HCT116 (cell line): ENCODE measurements at regions not wholly inside any gene's neighbourhood (a gene's known extent, or its start where the extent isn't known, plus 50 kb on each side); places are given as distances from the start of the nearest gene placed in this dataset.

Source experiments
- ATAC-seq: fragments of 200-7000 bp; cut with Tn5 transposase; 2 replicates; pipeline ENCODE4 v1.9.1; 2020; ENCODE audit warnings: mild to moderate bottlenecking, moderate library complexity
- BruUV-seq: library from RNA; stranded (reverse); fragments of 400-500 nt; replicated peaks from 2 replicates; lab custom pipeline; 2021; lab: Mats Ljungman, UMichigan
- CTCF ChIA-PET: fragments of 300-600 bp; sonication (Branson Sonifier 250); formaldehyde crosslinking; loops from one replicate; lab custom pipeline; 2021; ENCODE audit warnings: antibody characterized with exemption; lab: Charles Lee
- POLR2A ChIA-PET: fragments of 300-600, 350-600 bp; sonication (Branson Sonifier 250); formaldehyde crosslinking; loops from one replicate; lab custom pipeline; 2021; ENCODE audit warnings: antibody characterized with exemption; lab: Charles Lee
- RAD21 ChIA-PET, 2 experiments: fragments of 300-600 bp; sonication (Branson Sonifier 250); formaldehyde crosslinking; loops; one replicate each; lab custom pipeline; 2023; ENCODE audit warnings: low total read pairs in 2 of 2; ENCODE audit not compliant: uncharacterized antibody in 2 of 2, unreplicated experiment in 2 of 2, low non-redundant PET in 1 of 2; lab: Charles Lee
- DNase-seq: peaks from one replicate; pipeline ENCODE4 v3.0.0-alpha.2; 2010; ENCODE audit warnings: low read depth, low spot score
- H2AFZ ChIP-seq: fragments of 200-600 bp; shearing (Covaris generic), sonication (generic); 2 replicates; pipeline ENCODE4 v1.6.1; 2017; ENCODE audit warnings: low read depth, mixed run types, mixed read lengths, antibody characterized with exemption, low read length; ENCODE audit not compliant: poor library complexity, severe bottlenecking
- H3K27ac ChIP-seq: 2 replicates; pipeline ENCODE4 v1.5.1; 2012; ENCODE audit warnings: low read depth, low read length
- H3K27me3 ChIP-seq: fragments of 200-600 bp; sonication (generic); 2 replicates; pipeline ENCODE4 v1.6.1; 2016; ENCODE audit warnings: mixed run types, low read length, mixed read lengths; ENCODE audit not compliant: insufficient read depth
- H3K36me3 ChIP-seq, 2 experiments: fragments of 200-500 bp in 1 of 2; fragments of 200-600 bp in 1 of 2; sonication (Bioruptor generic) in 1 of 2; sonication (generic) in 1 of 2; 2 replicates each; pipeline versions ENCODE4 v1.5.1 to v1.6.1; 2014 to 2016; ENCODE audit warnings: low read length in 2 of 2, inconsistent platforms in 1 of 2, mixed read lengths in 1 of 2, mixed run types in 1 of 2; ENCODE audit not compliant: insufficient read depth in 2 of 2, control insufficient read depth in 1 of 2
- H3K4me1 ChIP-seq, 2 experiments: fragments of 200-600 bp in 1 of 2; sonication (generic) in 1 of 2; 2 replicates each; pipeline versions ENCODE4 v1.5.1 to v1.6.1; 2012 to 2017; ENCODE audit warnings: low read length in 2 of 2, inconsistent platforms in 1 of 2, mild to moderate bottlenecking in 1 of 2, mixed read lengths in 1 of 2, mixed run types in 1 of 2, moderate library complexity in 1 of 2; ENCODE audit not compliant: insufficient read depth in 2 of 2, control insufficient read depth in 1 of 2
- H3K4me2 ChIP-seq: fragments of 200-600 bp; sonication (generic); 2 replicates; pipeline ENCODE4 v1.6.1; 2017; ENCODE audit warnings: mixed run types, low read length, mixed read lengths
- H3K4me3 ChIP-seq, 2 experiments: fragments of 200-600 bp in 1 of 2; sonication (generic) in 1 of 2; replicated peaks in 1 of 2; 2 replicates each; pipeline ENCODE4 v1.5.1; 2011 to 2016; ENCODE audit warnings: low read length in 2 of 2, control low read depth in 1 of 2, low read depth in 1 of 2, mild to moderate bottlenecking in 1 of 2, mixed read lengths in 1 of 2, mixed run types in 1 of 2
- H3K79me2 ChIP-seq: fragments of 200-600 bp; sonication (generic); 2 replicates; pipeline ENCODE4 v1.6.1; 2017; ENCODE audit warnings: mild to moderate bottlenecking, mixed run types, low read length, moderate library complexity, mixed read lengths; ENCODE audit not compliant: insufficient read depth
- H3K9ac ChIP-seq: fragments of 200-600 bp; sonication (generic); 2 replicates; pipeline ENCODE4 v1.6.1; 2016; ENCODE audit warnings: low read length, mixed read lengths
- H3K9me2 ChIP-seq: fragments of 200-600 bp; sonication (generic), shearing (Covaris generic); 2 replicates; pipeline ENCODE4 v1.6.1; 2017; ENCODE audit warnings: mixed run types, mild to moderate bottlenecking, moderate library complexity; ENCODE audit not compliant: insufficient read depth
- H3K9me3 ChIP-seq, 2 experiments: fragments of 200-500 bp in 1 of 2; fragments of 200-600 bp in 1 of 2; sonication (Bioruptor generic) in 1 of 2; sonication (generic) in 1 of 2; 2 replicates each; pipeline ENCODE4 v1.6.1; 2014 to 2017; ENCODE audit warnings: low read length in 2 of 2, mixed read lengths in 2 of 2, inconsistent platforms in 1 of 2, low read depth in 1 of 2, mild to moderate bottlenecking in 1 of 2, mixed run types in 1 of 2, moderate library complexity in 1 of 2; ENCODE audit not compliant: control insufficient read depth in 1 of 2, insufficient read depth in 1 of 2
- H4K20me1 ChIP-seq: fragments of 200-600 bp; sonication (generic), shearing (Covaris generic); 2 replicates; pipeline ENCODE4 v1.6.1; 2017; ENCODE audit warnings: mixed run types, mild to moderate bottlenecking, moderate library complexity; ENCODE audit not compliant: insufficient read depth
- CEBPB ChIP-seq: IDR thresholded peaks from 2 replicates; pipeline ENCODE4 v1.6.1; 2012; ENCODE audit warnings: low read depth
- ELF1 ChIP-seq: IDR thresholded peaks from 2 replicates; pipeline ENCODE4 v1.6.1; 2012; ENCODE audit warnings: low read depth, borderline replicate concordance
- EZH2 ChIP-seq: fragments of 200-600 bp; sonication (generic); IDR thresholded peaks from 2 replicates; pipeline ENCODE4 v1.6.1; 2017; ENCODE audit warnings: antibody characterized with exemption, mixed run types
- EZH2phosphoT487 ChIP-seq: fragments of 200-600 bp; IDR thresholded peaks from 2 replicates; pipeline ENCODE4 v1.6.1; 2018; ENCODE audit warnings: antibody characterized with exemption, borderline replicate concordance
- FOSL1 ChIP-seq: IDR thresholded peaks from 2 replicates; pipeline ENCODE4 v1.6.1; 2012; ENCODE audit warnings: low read depth
- POLR2AphosphoS5 ChIP-seq: IDR thresholded peaks from 2 replicates; pipeline ENCODE4 v1.6.1; 2011; ENCODE audit warnings: mild to moderate bottlenecking, low read depth, low read length, moderate library complexity
- RAD21 ChIP-seq: IDR thresholded peaks from 2 replicates; pipeline ENCODE4 v1.6.1; 2012; ENCODE audit warnings: low read depth, mild to moderate bottlenecking
- SRF ChIP-seq: IDR thresholded peaks from 2 replicates; pipeline ENCODE4 v1.6.1; 2012; ENCODE audit warnings: low read depth
- TCF7L2 ChIP-seq: IDR thresholded peaks from 2 replicates; pipeline ENCODE4 v1.7.0; 2011; ENCODE audit warnings: borderline replicate concordance, inconsistent platforms; ENCODE audit not compliant: insufficient read depth, insufficient read length; ENCODE audit errors: extremely low read depth
- intact Hi-C: fragments of 100-400 bp; cut with micrococcal nuclease; formaldehyde crosslinking; loops from 2 replicates; pipeline ENCODE4 v1.10.0; 2022
- TF ChIP-seq, protein P1 (sequence below): IDR thresholded peaks from 2 replicates; pipeline ENCODE4 v1.6.1; 2012; ENCODE audit warnings: low read depth
- TF ChIP-seq, protein P2 (sequence below): IDR thresholded peaks from 2 replicates; pipeline ENCODE4 v1.6.1; 2011; ENCODE audit warnings: mild to moderate bottlenecking, low read length, moderate library complexity; ENCODE audit not compliant: insufficient replicate concordance; ENCODE audit errors: extremely low read depth
- TF ChIP-seq, protein P3 (sequence below), 3 experiments: fragments of 200-600 bp in 1 of 3; sonication (generic) in 1 of 3; IDR thresholded peaks in 2 of 3; conservative IDR thresholded peaks in 1 of 3; 2 replicates each; pipeline ENCODE4 v1.5.1; 2012 to 2017; ENCODE audit warnings: low read depth in 2 of 3, low read length in 2 of 3, antibody characterized with exemption in 1 of 3, borderline replicate concordance in 1 of 3, control low read depth in 1 of 3, mild to moderate bottlenecking in 1 of 3, mixed read lengths in 1 of 3, mixed run types in 1 of 3, moderate library complexity in 1 of 3; ENCODE audit not compliant: insufficient read depth in 1 of 3

- DNase-seq: no peak
- no peak overlapping the region for H3K4me3 ChIP-seq
- no peaks in the 10 kb centered on the region for H3K4me1 ChIP-seq
- BruUV-seq: no TSS peak
- CTCF ChIA-PET: no interaction called here
- H3K79me2 ChIP-seq: no peaks in the 10 kb centered on the region
- POLR2A ChIA-PET: no interaction called here
- H3K27me3 ChIP-seq: no peaks in the 10 kb centered on the region
- intact Hi-C loops: no loop called here
- no peaks in the 10 kb centered on the region for H3K36me3 ChIP-seq
- no peaks in the 10 kb centered on the region for H3K9me3 ChIP-seq
- no peak overlapping the region for H3K4me2 ChIP-seq
- no peak overlapping the region for H3K9ac ChIP-seq
- H3K27ac ChIP-seq: no peak overlapping the region
- no peak for TF ChIP-seq POLR2AphosphoS5
- TF ChIP-seq RAD21: no peak
- ATAC-seq: no peak
- RAD21 ChIA-PET: no interaction called here
- no peaks in the 10 kb centered on the region for H3K9me2 ChIP-seq
- H4K20me1 ChIP-seq: no peaks in the 10 kb centered on the region
- no peak overlapping the region for H2AFZ ChIP-seq
Observed at GRCh38 chr4:127047930-127048329, 584.8 kb upstream of the INTU start.

GRCh38 chr4:127048376-127049044, 584.2 kb upstream of the INTU start:
- H4K20me1 ChIP-seq: no peaks in the 10 kb centered on the region
- no peak for DNase-seq
- H3K27me3 ChIP-seq: no peaks in the 10 kb centered on the region
- CTCF ChIA-PET: no interaction called here
- no TSS peak for BruUV-seq
- intact Hi-C loops: no loop called here
- H3K79me2 ChIP-seq: no peaks in the 10 kb centered on the region
- H3K9ac ChIP-seq: no peak overlapping the region
- H3K36me3 ChIP-seq: no peaks in the 10 kb centered on the region
- POLR2A ChIA-PET: no interaction called here
- RAD21 ChIA-PET: no interaction called here
- H3K4me1 ChIP-seq: no peaks in the 10 kb centered on the region
- H3K4me2 ChIP-seq: no peak overlapping the region
- no peak overlapping the region for H3K4me3 ChIP-seq
- H3K9me2 ChIP-seq: no peaks in the 10 kb centered on the region
- no peak overlapping the region for H2AFZ ChIP-seq
- no peaks in the 10 kb centered on the region for H3K9me3 ChIP-seq
- ATAC-seq: no peak
- no peak overlapping the region for H3K27ac ChIP-seq
- TF ChIP-seq ELF1: no peak
- TF ChIP-seq TCF7L2: no peak
- TF ChIP-seq FOSL1: no peak
- TF ChIP-seq, protein P1, sequence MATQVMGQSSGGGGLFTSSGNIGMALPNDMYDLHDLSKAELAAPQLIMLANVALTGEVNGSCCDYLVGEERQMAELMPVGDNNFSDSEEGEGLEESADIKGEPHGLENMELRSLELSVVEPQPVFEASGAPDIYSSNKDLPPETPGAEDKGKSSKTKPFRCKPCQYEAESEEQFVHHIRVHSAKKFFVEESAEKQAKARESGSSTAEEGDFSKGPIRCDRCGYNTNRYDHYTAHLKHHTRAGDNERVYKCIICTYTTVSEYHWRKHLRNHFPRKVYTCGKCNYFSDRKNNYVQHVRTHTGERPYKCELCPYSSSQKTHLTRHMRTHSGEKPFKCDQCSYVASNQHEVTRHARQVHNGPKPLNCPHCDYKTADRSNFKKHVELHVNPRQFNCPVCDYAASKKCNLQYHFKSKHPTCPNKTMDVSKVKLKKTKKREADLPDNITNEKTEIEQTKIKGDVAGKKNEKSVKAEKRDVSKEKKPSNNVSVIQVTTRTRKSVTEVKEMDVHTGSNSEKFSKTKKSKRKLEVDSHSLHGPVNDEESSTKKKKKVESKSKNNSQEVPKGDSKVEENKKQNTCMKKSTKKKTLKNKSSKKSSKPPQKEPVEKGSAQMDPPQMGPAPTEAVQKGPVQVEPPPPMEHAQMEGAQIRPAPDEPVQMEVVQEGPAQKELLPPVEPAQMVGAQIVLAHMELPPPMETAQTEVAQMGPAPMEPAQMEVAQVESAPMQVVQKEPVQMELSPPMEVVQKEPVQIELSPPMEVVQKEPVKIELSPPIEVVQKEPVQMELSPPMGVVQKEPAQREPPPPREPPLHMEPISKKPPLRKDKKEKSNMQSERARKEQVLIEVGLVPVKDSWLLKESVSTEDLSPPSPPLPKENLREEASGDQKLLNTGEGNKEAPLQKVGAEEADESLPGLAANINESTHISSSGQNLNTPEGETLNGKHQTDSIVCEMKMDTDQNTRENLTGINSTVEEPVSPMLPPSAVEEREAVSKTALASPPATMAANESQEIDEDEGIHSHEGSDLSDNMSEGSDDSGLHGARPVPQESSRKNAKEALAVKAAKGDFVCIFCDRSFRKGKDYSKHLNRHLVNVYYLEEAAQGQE: no peak
- TF ChIP-seq, protein P2, sequence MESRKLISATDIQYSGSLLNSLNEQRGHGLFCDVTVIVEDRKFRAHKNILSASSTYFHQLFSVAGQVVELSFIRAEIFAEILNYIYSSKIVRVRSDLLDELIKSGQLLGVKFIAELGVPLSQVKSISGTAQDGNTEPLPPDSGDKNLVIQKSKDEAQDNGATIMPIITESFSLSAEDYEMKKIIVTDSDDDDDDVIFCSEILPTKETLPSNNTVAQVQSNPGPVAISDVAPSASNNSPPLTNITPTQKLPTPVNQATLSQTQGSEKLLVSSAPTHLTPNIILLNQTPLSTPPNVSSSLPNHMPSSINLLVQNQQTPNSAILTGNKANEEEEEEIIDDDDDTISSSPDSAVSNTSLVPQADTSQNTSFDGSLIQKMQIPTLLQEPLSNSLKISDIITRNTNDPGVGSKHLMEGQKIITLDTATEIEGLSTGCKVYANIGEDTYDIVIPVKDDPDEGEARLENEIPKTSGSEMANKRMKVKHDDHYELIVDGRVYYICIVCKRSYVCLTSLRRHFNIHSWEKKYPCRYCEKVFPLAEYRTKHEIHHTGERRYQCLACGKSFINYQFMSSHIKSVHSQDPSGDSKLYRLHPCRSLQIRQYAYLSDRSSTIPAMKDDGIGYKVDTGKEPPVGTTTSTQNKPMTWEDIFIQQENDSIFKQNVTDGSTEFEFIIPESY: no peak
- TF ChIP-seq SRF: no peak
- TF ChIP-seq CEBPB: no peak
- TF ChIP-seq, protein P3, sequence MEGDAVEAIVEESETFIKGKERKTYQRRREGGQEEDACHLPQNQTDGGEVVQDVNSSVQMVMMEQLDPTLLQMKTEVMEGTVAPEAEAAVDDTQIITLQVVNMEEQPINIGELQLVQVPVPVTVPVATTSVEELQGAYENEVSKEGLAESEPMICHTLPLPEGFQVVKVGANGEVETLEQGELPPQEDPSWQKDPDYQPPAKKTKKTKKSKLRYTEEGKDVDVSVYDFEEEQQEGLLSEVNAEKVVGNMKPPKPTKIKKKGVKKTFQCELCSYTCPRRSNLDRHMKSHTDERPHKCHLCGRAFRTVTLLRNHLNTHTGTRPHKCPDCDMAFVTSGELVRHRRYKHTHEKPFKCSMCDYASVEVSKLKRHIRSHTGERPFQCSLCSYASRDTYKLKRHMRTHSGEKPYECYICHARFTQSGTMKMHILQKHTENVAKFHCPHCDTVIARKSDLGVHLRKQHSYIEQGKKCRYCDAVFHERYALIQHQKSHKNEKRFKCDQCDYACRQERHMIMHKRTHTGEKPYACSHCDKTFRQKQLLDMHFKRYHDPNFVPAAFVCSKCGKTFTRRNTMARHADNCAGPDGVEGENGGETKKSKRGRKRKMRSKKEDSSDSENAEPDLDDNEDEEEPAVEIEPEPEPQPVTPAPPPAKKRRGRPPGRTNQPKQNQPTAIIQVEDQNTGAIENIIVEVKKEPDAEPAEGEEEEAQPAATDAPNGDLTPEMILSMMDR (IDR thresholded peaks at IDR 0.05 in 2 of 3, conservative IDR thresholded peaks at IDR 0.05 in 1 of 3; ENCODE audit: borderline replicate concordance in 1 of 3, insufficient read depth in 1 of 3, low read depth in 2 of 3, low read length in 2 of 3): no peak
- TF ChIP-seq EZH2phosphoT487: no peak
- no peak for TF ChIP-seq EZH2
